NCI-H748 treated with DMSO at 0.1 percent for 48 hours (cell line): ENCODE measurements at regions not wholly inside any gene's neighbourhood (a gene's known extent, or its start where the extent isn't known, plus 50 kb on each side); places are given as distances from the start of the nearest gene placed in this dataset.

Experiments
- DNase-seq: peaks from one replicate; lab custom pipeline; 2025; lab: John Stamatoyannopoulos, UW

DNA sequence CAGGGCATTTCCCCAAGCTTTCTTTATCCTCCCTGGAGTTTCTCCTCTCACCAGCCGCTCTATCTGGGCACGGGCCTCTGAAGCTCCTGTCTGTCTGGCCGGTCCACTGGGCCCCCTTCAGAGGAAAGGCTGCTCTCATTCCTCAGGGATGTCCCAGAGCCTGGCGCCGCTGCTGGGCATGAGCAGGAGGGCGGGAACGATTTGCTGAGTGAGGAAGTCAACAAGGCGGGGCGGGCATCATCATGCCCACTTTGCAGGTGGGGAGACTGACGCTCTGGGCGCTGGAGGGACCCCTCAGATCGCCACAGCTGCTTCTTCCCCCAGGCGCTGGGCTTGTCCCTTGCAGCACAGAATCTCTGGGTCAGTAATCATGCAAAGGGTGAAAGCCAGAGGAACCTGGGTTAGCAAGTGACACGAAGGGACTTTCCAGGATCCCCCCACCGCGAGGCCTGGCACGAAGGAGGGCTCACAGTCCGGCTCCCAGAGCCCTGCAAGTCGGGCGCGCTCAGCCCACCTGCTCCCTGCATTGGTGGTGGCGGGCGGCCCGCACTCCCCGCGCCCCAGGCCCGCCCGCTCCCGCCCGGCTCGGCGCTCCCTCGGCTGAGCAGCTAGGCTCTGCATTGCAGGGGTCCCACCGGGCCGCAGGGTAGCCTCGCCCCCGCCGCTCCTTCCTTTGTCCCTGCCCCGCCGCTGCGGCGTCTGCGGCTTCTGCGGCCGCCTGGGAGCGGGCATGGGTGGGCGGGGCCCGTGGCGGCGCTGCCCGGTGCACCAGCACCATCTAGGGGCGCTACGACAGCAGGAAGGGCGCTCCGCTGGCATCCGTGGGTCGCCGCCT is 157.8 kb downstream of the CYRIA start:
- peak; percentile 14 for DNase-seq

DNA sequence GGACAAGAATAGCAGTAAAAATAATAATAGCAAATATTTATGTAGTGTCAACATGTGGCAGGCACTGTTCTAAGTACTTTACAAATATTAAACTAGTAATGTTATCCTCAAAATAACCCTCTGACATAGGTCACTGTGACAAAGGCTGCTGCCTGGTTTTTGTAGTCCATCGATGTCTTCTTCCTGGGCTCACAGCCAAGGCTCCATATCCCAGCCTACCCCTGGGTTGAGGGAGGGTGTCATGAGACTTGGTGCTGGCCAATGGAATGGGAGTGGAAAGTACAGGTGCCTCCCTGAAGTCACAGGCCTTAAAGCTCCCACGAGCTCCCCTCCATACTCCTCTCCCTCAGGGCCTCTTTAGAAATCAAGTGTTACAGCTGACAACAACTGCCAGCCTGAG is 159.3 kb downstream of the CYRIA start:
- no peak for DNase-seq

DNA sequence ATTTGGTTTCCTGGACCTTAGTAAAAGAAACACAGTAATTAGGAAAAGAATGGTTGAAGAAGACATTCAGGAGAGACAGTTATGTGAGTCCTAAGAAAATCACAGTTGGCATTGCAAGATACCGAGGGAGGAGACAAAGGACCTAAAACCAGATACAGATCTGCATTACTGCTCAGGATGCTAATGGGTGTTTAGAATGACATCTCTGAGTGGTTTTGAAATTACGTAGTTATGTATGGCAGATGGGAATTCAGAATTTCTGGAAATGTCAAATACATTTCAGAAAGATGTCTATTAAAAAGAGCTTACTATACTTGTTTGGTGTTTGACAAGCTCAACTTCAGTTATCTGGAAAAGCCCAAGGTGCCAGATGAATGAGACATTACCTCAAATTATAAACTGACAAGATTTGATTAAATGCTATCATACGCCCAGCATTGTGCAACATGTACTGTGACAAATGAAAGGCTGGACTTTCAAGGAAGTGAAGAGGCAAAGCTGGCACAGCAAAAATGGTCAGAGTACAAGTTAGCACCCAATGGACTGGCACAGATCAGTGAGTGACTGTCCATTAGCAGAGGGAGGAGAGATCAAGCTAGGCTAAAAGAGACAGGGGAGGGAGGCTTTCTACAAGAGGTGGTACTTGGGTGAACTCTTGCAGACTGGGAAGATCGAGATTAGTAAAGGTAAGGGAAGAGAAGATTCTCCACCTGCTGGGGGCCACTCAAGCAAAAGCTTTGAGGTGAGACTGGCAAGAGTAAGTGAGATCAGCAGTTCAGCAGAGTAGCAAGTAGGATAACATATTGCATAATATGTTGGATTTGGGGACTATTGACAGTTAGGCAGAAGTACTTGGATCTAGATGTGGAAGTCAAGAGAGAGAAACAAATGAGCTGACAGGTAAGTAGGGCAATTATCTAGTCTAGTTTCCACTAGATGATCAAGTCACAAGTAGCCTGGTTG is 168.9 kb downstream of the CYRIA start:
- DNase-seq = no peak

DNA sequence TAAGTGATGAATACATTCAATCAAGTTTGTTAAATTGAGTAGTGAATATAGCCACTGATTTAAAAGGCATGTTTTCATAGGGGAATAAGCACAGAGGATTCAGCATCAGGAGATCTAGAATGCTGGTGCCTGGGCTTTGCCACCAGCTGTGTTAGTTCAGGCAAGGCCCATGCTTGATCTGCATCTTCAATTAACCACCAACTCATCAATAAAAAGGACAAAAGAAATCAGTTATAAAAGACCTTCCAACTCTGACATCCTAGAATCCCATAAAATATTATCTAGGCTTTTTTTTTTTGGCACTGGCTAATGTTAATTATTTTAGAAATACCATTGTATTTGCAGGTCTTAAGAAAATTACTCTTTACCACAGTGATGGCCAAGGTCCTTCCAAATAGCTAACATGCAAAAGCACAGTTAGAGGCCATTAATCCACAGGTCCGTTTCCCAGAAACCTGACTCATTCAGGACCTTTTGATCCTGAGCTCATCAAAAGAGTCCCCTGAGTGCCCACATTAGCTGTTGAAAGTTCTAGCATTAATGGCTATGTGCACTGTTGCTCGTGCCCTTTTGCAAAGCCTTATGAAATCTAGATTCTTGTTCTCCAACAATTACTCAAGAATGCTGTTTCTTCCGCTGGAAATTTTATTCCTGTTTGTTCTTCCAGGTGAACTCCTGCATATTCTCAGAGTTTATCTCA is 170.0 kb downstream of the CYRIA start:
- no peak for DNase-seq

DNA sequence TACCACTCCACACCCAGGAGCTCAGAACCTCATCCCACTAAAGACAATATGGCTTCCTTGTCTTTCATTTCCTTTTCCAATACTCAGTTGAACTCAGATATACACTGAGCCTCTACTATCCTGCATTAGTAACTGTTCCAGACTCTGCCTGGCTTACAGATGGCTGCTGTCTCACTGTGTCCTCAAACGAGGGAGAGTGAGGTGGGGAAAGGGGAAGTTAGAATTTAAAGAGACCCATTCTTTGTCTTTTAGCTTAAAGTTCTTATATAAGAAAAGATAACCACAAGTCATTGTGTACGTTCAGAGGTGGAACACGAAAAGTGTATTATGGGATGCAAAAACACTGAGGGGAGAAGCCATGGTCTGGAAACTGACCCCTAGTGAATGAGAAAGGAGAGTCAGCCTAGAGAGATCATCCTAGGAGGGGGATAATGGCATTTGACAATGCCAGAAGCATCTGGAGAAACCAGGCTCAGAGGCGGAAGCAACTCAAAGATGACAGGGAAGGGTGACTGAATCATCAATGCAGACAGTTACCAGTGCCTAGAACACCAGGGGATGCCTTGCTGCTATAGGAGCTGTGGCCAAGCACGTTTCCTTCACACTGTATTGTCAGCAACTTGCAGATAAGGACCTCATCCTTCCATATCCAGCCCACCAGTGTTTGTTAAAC is 170.7 kb downstream of the CYRIA start:
- no peak for DNase-seq

DNA sequence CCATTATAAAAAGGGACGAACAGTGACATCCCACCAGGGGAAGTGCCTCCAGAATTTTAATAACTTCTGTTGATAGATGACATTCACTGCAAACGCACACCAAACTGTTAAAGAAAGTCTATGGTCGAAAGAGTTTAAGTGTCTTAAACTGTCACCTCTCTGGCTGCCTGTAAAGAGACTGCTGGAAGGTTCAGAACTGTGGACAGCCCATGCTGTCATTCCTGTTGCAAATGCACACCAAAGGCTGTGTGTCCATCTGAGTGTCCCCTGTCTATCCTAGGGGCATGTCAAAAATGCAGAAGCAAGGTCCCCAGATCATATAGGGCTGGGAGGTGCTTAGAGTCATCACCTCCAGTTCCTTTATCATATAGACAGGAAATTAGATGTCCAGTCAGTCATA is 171.8 kb downstream of the CYRIA start:
- DNase-seq = no peak

DNA sequence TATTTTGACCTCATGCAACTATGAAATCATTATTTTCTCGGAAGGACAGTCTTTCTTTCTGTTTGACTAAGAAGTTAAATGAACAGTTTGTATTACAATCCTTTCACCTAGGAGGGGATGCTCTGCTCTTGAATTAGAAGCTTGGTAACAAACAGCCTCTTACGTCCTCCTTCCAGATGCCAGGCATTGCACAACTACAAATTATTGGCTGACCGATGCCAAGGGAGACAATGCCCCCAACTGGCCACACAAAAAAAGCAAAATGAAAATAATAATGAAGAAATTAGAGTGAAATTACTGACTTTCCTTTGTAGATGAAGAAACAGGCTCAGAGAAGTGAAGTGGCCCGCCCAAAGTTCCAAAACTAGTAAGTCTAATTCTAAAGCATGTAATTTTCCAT is 177.9 kb downstream of the CYRIA start:
- DNase-seq = peak; percentile 30

DNA sequence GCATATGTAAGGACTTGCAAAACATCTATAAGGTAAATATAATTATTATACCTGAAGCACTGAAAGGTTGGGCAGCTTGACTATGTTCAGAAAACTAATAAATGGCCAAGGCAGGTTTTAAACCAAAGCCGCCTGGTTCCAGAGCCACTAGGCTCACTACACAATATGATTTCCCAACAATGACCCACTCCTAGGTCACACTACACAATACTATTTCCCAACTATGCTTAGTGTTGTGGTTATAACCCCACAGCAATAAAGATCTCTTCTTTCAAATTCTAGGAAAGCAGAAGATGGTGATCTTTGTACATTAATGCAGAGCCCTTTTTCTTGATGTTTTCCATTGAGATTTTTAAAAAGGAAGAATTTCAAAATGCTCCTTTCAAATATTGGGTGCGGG is 180.4 kb downstream of the CYRIA start:
- no peak for DNase-seq

DNA sequence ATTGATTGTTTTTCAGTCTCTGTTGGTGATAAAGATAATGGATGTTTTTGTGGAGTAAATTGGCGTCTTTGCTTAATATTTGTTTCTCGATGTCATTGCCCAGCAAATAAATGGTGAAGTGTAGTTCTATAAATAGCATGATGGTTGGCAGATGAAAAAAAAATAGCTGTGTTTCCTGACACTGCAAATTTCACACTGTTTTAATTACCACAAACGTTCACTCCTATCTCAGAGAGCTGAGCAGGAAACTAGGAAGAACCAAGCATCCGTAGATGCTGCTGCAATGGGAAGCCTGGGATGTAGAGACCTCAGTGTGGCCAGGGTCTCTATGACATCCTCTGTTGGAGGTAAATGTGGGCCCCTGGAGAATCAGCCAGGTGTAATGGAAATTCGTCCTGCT is 183.2 kb downstream of the CYRIA start:
- DNase-seq = no peak

DNA sequence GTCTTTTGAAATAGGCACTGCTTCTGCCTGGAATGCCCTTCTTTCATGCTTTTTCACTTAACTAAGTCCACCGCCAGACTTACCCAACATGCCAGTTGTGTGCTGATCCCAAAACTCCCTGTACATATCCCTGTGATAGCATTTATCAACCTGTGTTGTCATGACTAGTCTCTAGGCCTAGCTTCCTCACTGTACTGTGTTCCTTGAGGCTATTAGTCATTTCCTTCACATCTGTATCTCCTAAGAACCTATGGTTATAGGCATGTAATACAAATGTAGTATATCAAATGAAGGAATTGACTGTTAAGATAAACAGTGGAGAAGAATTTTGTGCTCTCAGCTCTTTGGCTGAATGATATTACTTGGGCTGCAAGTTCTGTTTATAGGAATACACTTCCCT is 184.3 kb downstream of the CYRIA start:
- DNase-seq = no peak

DNA sequence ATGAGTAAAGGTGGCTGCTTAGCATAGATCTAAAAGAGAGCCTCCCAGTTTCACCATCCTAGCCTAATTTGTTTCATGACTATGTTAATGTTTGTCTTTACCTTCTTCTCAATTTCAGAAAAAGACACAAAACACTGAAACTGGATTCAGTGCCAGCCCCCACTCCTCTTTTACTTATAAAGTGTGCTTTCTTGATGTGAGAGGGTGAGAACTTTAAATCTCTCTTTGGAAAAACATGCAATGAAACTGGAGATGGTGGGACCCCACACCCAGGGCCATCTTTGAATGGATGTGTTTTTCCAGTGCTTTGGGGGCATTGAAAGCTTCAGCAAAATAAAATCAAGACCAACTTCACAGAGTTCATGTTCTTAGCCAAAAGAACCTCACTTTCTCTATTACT is 185.9 kb downstream of the CYRIA start:
- no peak for DNase-seq

DNA sequence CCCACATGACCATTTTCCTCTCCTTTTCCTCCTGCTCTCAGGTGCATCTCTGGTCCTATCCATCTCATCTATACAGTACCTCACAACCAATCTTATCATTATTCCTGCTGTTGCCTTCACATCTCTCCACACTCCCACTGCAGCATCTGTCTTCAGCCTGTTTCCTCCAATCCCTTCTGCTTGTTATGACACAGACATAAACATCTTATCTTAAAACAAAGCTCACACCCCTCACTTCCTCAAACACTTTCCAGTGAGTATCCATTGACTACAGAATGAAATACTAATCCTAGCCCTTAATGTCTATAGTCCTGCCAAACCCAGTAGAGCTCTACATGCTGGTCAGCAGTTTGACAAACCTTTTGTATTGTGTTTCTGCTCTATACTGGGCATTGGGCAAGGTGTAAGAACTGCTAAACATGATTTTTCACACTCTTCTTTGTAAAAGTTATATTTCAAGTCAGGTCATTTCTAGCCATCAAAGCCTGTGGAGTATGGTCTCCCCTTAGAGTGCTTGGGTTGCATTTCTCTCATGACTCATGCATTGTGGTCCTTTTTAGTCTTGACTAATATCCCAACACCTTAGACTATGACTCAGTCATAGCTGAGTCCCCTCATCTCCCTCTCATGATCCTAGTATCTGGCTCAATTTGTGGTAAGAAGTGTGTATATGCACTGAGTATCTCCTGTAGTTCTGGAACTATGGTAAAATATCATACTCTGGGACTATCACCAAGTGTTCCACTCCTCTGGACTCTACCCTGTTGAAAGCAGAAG is 187.0 kb downstream of the CYRIA start:
- no peak for DNase-seq

DNA sequence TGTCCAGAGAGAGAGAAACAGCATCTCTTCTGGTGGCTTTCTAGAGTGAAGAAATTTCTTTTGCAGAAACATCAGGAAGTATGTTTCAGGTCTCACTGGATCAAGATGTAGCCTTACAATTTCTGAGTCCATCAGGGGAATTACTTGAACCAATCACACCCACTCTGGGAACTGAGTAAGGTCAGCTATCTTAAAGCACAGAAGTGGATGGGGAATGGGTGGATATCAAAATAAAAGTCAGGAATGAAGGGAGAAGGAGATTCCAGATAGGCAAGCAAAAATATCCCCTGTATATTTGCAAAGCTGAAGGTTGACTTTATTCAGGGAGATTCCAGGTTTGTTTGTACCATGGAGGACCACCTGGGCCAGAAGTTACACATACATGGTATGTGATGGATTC is 188.0 kb downstream of the CYRIA start:
- DNase-seq = no peak

DNA sequence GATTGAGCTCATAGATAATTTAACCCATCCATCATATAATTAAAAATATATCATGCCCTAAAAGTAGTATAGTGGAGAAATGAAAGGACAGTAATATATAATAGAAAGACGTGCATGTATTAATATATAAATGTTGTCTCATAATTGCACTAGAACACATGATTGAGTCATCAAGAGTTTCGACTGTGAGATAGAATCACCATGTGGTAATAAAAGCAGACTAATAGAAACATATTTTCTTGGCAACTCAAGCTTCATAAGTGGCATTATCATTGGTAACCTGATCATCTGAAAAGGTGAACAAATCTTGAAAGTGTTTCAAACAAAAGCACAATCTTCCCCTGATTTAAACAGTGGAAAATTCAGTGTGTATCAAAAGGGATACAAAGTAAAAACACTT is 188.8 kb downstream of the CYRIA start:
- DNase-seq = no peak

DNA sequence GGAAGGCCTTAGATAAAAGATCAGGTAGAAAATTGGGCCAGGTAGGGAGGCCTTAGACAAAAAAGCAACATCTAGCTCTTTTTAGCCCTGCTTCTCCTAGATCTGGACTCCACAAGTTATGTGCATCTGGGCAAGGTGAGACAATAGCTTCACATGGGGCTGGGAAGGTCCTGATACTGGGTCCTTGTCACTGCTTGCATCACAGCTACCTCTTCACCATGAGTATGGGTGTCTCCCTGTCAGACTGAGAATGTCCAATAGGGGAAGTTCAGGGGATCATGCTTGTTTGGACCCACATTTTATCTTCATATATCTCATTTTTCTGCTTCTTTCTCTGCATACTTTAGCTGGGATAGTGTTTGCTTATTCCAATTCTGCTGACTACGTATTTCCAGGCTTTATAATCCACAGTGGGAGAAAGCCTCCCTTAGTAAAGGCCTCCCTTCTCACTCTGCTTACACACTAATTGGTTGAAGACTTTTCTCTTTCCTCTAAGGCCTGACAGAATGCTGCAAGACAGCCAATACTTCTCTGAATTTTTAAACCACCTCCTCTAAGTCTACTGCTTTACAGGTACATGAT is 189.6 kb downstream of the CYRIA start:
- no peak for DNase-seq

DNA sequence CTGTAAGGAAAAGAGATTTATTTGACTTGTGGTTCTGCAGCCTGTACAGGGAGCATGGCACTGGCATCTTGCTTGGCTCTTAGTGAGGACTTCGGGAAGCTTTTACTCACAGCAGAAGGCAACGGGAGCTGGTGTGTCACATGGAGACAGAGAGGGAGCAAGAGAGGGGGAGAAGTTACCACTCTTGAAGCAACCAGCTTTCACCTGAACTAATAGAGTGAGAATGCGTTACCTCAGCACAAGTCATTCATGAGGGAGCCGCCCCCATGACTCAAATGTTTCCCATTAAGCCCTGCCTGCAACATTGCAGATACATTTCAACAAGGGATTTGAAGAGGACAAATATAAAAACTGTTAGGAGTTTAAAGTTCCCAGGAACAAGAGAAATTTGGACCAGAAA is 190.0 kb downstream of the CYRIA start:
- no peak for DNase-seq

DNA sequence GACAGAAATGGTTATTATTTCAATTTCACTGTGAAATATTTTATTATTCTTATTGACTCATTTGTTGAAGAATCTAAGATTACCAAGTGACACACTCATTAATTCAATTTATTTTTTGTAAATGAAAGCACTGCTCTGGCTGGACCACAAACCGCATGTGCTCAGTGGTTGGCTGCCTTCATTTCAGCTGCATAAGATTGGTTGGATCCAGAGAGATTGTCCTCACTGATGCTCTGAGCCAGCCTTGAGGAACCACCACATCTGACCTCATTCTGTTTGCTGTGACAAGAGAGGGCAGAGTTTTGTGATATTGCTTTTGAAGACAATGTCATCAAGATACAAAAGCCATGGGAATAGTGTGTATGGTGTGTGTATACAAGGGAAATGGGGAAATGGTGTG is 192.1 kb downstream of the CYRIA start:
- DNase-seq = no peak

DNA sequence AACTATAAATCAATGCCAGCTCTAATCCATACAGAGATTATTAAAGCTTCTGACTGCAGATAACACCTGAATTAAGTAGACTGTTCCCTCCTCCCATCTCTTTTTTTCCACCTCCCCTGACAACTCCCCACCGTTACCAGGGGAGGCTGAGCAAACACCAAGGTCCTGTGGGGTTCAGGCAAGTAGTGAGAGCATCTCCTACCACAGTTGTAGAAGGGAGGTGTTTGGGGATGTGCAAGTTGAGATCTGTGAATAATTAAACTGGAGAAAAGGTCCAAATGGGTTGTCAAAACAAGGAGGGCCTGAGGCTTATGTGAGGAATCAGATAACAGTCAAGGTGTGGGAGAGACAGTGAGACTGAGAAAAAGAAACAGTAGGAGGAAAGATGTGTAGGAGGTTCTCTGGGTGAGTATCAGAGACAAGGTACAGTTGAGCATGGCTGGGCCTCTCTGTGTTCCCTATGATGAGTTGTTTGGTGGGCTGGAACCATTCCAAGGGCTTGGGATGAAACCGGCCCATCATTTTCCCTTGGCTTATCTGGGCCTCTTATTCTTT is 194.6 kb downstream of the CYRIA start:
- no peak for DNase-seq

DNA sequence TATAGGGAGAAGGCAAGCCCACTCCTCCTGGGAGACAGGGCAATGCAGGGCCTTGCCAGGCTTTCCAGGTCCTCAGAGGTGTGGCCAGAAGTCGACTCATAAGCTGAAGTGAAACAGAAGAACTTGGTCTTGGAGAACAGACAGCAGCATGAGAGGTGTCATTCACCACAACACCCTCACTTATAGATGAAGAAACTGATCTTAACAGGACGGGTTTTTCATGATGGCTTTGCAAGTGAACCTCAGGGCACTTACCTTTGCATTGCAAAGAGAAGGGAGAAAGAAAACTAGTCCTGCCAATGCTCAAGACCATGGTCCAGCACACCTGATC is 198.8 kb downstream of the CYRIA start:
- no peak for DNase-seq

DNA sequence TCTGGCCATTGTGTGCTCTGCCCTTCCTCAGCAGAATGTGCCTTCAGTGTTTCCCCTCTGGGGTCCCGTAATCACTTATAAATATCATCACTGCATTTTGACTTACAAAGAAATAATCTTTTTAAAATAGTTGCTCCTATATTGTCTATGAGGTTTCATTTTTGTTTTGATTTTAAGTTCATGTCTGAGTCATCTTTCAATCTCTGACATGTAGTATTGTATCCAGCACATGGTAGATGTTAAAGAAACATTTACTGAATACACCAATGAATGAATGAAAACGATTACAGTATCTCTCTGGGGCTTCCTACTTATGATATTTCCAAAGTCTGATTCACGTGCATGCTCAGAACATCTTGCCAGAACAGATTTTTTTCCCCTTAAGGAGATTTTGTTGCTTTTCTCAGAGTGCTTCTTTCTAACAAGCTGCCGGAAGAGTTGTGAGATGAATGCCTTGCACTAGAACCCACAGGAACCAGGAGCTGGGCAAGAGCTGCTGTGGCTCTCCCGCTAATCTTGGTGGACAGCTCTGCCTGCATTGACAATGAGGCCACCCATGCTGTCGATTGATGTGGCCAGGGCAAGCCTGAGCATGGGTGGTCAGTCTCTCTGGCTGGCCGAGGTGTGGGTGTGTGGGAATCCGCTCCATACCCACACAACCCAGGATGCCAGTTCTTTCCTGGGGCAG is 199.4 kb downstream of the CYRIA start:
- no peak for DNase-seq
